Activated naive CD4-positive, alpha-beta T cell treated with Interleukin-2 at 50 U/mL for 16 hours (primary cell): ENCODE measurements at regions not wholly inside any gene's neighbourhood (a gene's known extent, or its start where the extent isn't known, plus 50 kb on each side); places are given as distances from the start of the nearest gene placed in this dataset.

ENCODE experiments used
- DNase-seq: peaks from one replicate; pipeline ENCODE4 v3.0.0-alpha.2; 2020

GRCh38 chr22:34849965-34850364 is 216.0 kb upstream of the ISX start:
- no peak for DNase-seq

- no peak for DNase-seq
Observed at GRCh38 chr22:34851918-34852662, 213.9 kb upstream of the ISX start.

- no peak for DNase-seq
Observed at GRCh38 chr22:34855471-34855870, 210.5 kb upstream of the ISX start.

GRCh38 chr22:34858066-34858465 is 207.9 kb upstream of the ISX start:
- DNase-seq, result no peak

GRCh38 chr22:34861787-34862186 is 204.2 kb upstream of the ISX start:
- DNase-seq, result no peak

GRCh38 chr22:34866081-34866480 is 199.9 kb upstream of the ISX start:
- no peak for DNase-seq

GRCh38 chr22:34866495-34867131 is 199.3 kb upstream of the ISX start:
- no peak for DNase-seq

- no peak for DNase-seq
Observed at GRCh38 chr22:34877506-34877905, 188.5 kb upstream of the ISX start.

- DNase-seq, result no peak
Observed at GRCh38 chr22:34878171-34878570, 187.8 kb upstream of the ISX start.

- no peak for DNase-seq
Observed at GRCh38 chr22:34879001-34879400, 187.0 kb upstream of the ISX start.

- DNase-seq, result no peak
Observed at GRCh38 chr22:34880662-34881061, 185.3 kb upstream of the ISX start.

GRCh38 chr22:34881453-34881852 is 184.5 kb upstream of the ISX start:
- DNase-seq, result no peak

- DNase-seq, result no peak
Observed at GRCh38 chr22:34885852-34886251, 180.1 kb upstream of the ISX start.

- DNase-seq, result no peak
Observed at GRCh38 chr22:34886391-34886790, 179.6 kb upstream of the ISX start.

GRCh38 chr22:34886812-34887211 is 179.1 kb upstream of the ISX start:
- DNase-seq, result no peak

GRCh38 chr22:34897126-34897525 is 168.8 kb upstream of the ISX start:
- DNase-seq, result no peak

GRCh38 chr22:34902335-34902734 is 163.6 kb upstream of the ISX start:
- DNase-seq, result no peak

- DNase-seq, result no peak
Observed at GRCh38 chr22:34903416-34903815, 162.5 kb upstream of the ISX start.

- no peak for DNase-seq
Observed at GRCh38 chr22:34904486-34904885, 161.5 kb upstream of the ISX start.

GRCh38 chr22:34913826-34914225 is 152.1 kb upstream of the ISX start:
- DNase-seq, result no peak

GRCh38 chr22:34914846-34915245 is 151.1 kb upstream of the ISX start:
- no peak for DNase-seq

GRCh38 chr22:34917239-34917638 is 148.7 kb upstream of the ISX start:
- DNase-seq, result no peak

GRCh38 chr22:34931026-34931425 is 134.9 kb upstream of the ISX start:
- no peak for DNase-seq

GRCh38 chr22:34934261-34934660 is 131.7 kb upstream of the ISX start:
- DNase-seq, result no peak

- DNase-seq, result no peak
Observed at GRCh38 chr22:34943830-34944229, 122.1 kb upstream of the ISX start.
